Mammary epithelial cell (primary cell): ENCODE measurements at regions not wholly inside any gene's neighbourhood (a gene's known extent, or its start where the extent isn't known, plus 50 kb on each side); places are given as distances from the start of the nearest gene placed in this dataset.

Source experiments
- CTCF ChIP-seq, 2 donors: IDR thresholded peaks in 1 of 2; conservative IDR thresholded peaks in 1 of 2; 2 replicates each; pipeline ENCODE4 v1.5.1; 2011 to 2012; ENCODE audit warnings: inconsistent platforms in 2 of 2, low read length in 2 of 2, mild to moderate bottlenecking in 2 of 2, control low read depth in 1 of 2, low read depth in 1 of 2; ENCODE audit not compliant: insufficient read depth in 1 of 2; ENCODE audit errors: extremely low read depth in 1 of 2
- EZH2 ChIP-seq: IDR thresholded peaks from 2 replicates; pipeline ENCODE4 v1.6.1; 2012; ENCODE audit warnings: low read length, inconsistent platforms, borderline replicate concordance

DNA sequence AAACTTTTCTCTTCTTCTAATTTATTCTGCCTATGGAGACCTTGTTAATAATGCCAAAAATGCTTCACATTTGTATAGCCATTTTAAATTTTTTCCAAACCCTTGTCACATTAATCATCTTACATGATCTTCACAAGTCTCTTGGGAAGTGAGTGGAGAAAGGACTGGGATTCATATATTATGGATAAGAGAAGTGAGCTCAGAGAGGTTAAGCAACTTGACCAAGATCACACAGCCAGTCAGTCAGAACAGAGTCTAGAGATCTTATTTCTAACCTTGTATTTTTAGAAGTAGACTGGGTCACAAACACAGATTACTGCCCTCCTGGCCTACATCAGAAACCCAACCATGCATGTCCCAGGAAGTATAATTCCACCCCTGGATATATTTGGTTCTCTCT lies 218.0 kb upstream of the ADRA1B start:
- no peak for TF ChIP-seq CTCF (conservative IDR thresholded peaks at IDR 0.05 in 1 of 2, IDR thresholded peaks at IDR 0.05 in 1 of 2; ENCODE audit: extremely low read depth in 1 of 2, insufficient read depth in 1 of 2, low read depth in 1 of 2, low read length in 2 of 2)
- no peak for TF ChIP-seq EZH2
